ENCODE measurements at regions not wholly inside any gene's neighbourhood (a gene's known extent, or its start where the extent isn't known, plus 50 kb on each side); places are given as distances from the start of the nearest gene placed in this dataset.

- Histone ChIP-seq H3K36me3 (no peaks in the 10 kb centered on the region), H3K9me3 (no peaks in the 10 kb centered on the region), H3K4me1 (no peaks in the 10 kb centered on the region), H3K27ac (no peak overlapping the region), H3K27me3 (no peaks in the 10 kb centered on the region), H3K4me3 (no peak overlapping the region)
- no peak for DNase-seq (ENCODE audit: low spot score in 2 of 2)
- TF ChIP-seq CTCF (IDR thresholded peaks at IDR 0.05) (no peak), POLR2A (IDR thresholded peaks at IDR 0.05) (no peak), POLR2AphosphoS5 (IDR thresholded peaks at IDR 0.05) (no peak)
- intact Hi-C loops (cut with DNase I; ENCODE audit: low total_unique reads) = no loop called here
Observed at GRCh38 chr2:45114221-45114955, 105.1 kb upstream of the SIX2 start.

GRCh38 chr2:45112750-45113149 is 103.5 kb upstream of the SIX2 start:
- H3K36me3 ChIP-seq = no peaks in the 10 kb centered on the region
- H3K27me3 ChIP-seq = no peaks in the 10 kb centered on the region
- no peak for TF ChIP-seq POLR2AphosphoS5 (IDR thresholded peaks at IDR 0.05)
- TF ChIP-seq POLR2A (IDR thresholded peaks at IDR 0.05) = no peak
- no peak for TF ChIP-seq CTCF (IDR thresholded peaks at IDR 0.05)
- intact Hi-C loops (cut with DNase I; ENCODE audit: low total_unique reads) = no loop called here
- no peak overlapping the region for H3K27ac ChIP-seq
- H3K9me3 ChIP-seq = no peaks in the 10 kb centered on the region
- no peaks in the 10 kb centered on the region for H3K4me1 ChIP-seq
- no peak overlapping the region for H3K4me3 ChIP-seq
- DNase-seq (ENCODE audit: low spot score in 2 of 2) = no peak

GRCh38 chr2:45105050-45105582 is 95.9 kb upstream of the SIX2 start:
- intact Hi-C loops (cut with DNase I; ENCODE audit: low total_unique reads) = no loop called here

GRCh38 chr2:45104429-45104828 is 95.2 kb upstream of the SIX2 start:
- no peak for DNase-seq (ENCODE audit: low spot score in 2 of 2)
- no peak overlapping the region for H3K4me3 ChIP-seq
- H3K9me3 ChIP-seq = peaks cover 0 to 2% of the 10 kb centered on the region in 2 donors
- TF ChIP-seq POLR2A (IDR thresholded peaks at IDR 0.05) (no peak), CTCF (IDR thresholded peaks at IDR 0.05) (no peak), POLR2AphosphoS5 (IDR thresholded peaks at IDR 0.05) (no peak)
- H3K27me3 ChIP-seq = no peaks in the 10 kb centered on the region
- H3K4me1 ChIP-seq = no peaks in the 10 kb centered on the region
- intact Hi-C loops (cut with DNase I; ENCODE audit: low total_unique reads) = no loop called here
- H3K36me3 ChIP-seq = no peaks in the 10 kb centered on the region
- H3K27ac ChIP-seq = no peak overlapping the region

More at GRCh38 chr2:45105050-45105582, 95.9 kb upstream of the SIX2 start:
- DNase-seq (ENCODE audit: low spot score in 2 of 2) = no peak
- Histone ChIP-seq H3K4me3 (no peak overlapping the region), H3K27me3 (no peaks in the 10 kb centered on the region), H3K4me1 (no peaks in the 10 kb centered on the region), H3K36me3 (no peaks in the 10 kb centered on the region), H3K27ac (no peak overlapping the region), H3K9me3 (no peaks in the 10 kb centered on the region)
- TF ChIP-seq POLR2AphosphoS5 (IDR thresholded peaks at IDR 0.05) = no peak
- no peak for TF ChIP-seq POLR2A (IDR thresholded peaks at IDR 0.05)
- no peak for TF ChIP-seq CTCF (IDR thresholded peaks at IDR 0.05)

Data from breast epithelium (tissue), 4 donors.